Ureter (tissue), 1 donor: ENCODE measurements at regions not wholly inside any gene's neighbourhood (a gene's known extent, or its start where the extent isn't known, plus 50 kb on each side); places are given as distances from the start of the nearest gene placed in this dataset.
A peak's percentile ranks its signal among the peaks of the same experiment; 100 is the strongest.
"Not testable (repeated sequence)": the region's sequence is repeated elsewhere in the genome, so short reads cannot be mapped to it uniquely, and the experiment has no call there.

ENCODE experiments used
- DNase-seq: peaks from one replicate; pipeline ENCODE4 v3.0.0-alpha.2; 2020; ENCODE audit warnings: low spot score
- donor health status: DM: yes; HTN: yes; CAD: no.

GRCh38 chr3:197459571-197459970 is 96.2 kb downstream of the BDH1 start:
- DNase-seq, result not testable (repeated sequence)

GRCh38 chr3:197458906-197459470 is 96.8 kb downstream of the BDH1 start:
- no peak for DNase-seq

GRCh38 chr3:197458179-197458707 is 97.5 kb downstream of the BDH1 start:
- DNase-seq, result no peak

- peak; percentile 89 for DNase-seq
Observed at GRCh38 chr3:197456261-197457091, 99.3 kb downstream of the BDH1 start.

- DNase-seq, result not testable (repeated sequence)
Observed at GRCh38 chr3:197454841-197455240, 100.9 kb downstream of the BDH1 start.

GRCh38 chr3:197454014-197454413 is 101.8 kb downstream of the BDH1 start:
- no peak for DNase-seq

- DNase-seq, result no peak
Observed at GRCh38 chr3:197450810-197451209, 105.0 kb downstream of the BDH1 start.

GRCh38 chr3:197450308-197450707 is 105.5 kb downstream of the BDH1 start:
- DNase-seq, result no peak

GRCh38 chr3:197449181-197449580 is 106.6 kb downstream of the BDH1 start:
- not testable (repeated sequence) for DNase-seq

- not testable (repeated sequence) for DNase-seq
Observed at GRCh38 chr3:197447781-197448180, 108.0 kb downstream of the BDH1 start.

- no peak for DNase-seq
Observed at GRCh38 chr3:197447057-197447456, 108.7 kb downstream of the BDH1 start.

- DNase-seq, result no peak
Observed at GRCh38 chr3:197446700-197447056, 109.1 kb downstream of the BDH1 start.

GRCh38 chr3:197445896-197446699 is 109.7 kb downstream of the BDH1 start:
- no peak for DNase-seq

GRCh38 chr3:197444793-197445379 is 110.9 kb downstream of the BDH1 start:
- DNase-seq, result no peak

GRCh38 chr3:197443506-197443905 is 112.3 kb downstream of the BDH1 start:
- no peak for DNase-seq

GRCh38 chr3:197440717-197441303 is 115.0 kb downstream of the BDH1 start:
- DNase-seq, result no peak

- no peak for DNase-seq
Observed at GRCh38 chr3:197438906-197439305, 116.9 kb downstream of the BDH1 start.

- no peak for DNase-seq
Observed at GRCh38 chr3:197435426-197435825, 120.3 kb downstream of the BDH1 start.

- DNase-seq, result no peak
Observed at GRCh38 chr3:197434830-197435229, 120.9 kb downstream of the BDH1 start.

- no peak for DNase-seq
Observed at GRCh38 chr3:197432384-197433127, 123.2 kb downstream of the BDH1 start.

GRCh38 chr3:197431346-197431910 is 124.3 kb downstream of the BDH1 start:
- no peak for DNase-seq
